Spinal cord (tissue), 9 donors: ENCODE measurements at regions not wholly inside any gene's neighbourhood (a gene's known extent, or its start where the extent isn't known, plus 50 kb on each side); places are given as distances from the start of the nearest gene placed in this dataset.

ENCODE experiments used
- DNase-seq, 6 donors: peaks; one replicate each; pipeline versions ENCODE4 v3.0.0 to v3.0.0-alpha.2; 2013 to 2015; ENCODE audit warnings: low spot score in 6 of 6, low read depth in 4 of 6
- H3K27ac ChIP-seq: one replicate; pipeline ENCODE4 v1.5.1; 2013; ENCODE audit warnings: low read depth, low read length, control low read depth
- H3K27me3 ChIP-seq: one replicate; pipeline ENCODE4 v1.6.1; 2013; ENCODE audit warnings: low read length; ENCODE audit not compliant: control insufficient read depth, insufficient read depth
- H3K36me3 ChIP-seq: one replicate; pipeline ENCODE4 v1.6.1; 2013; ENCODE audit warnings: low read length; ENCODE audit not compliant: control insufficient read depth, insufficient read depth
- H3K4me1 ChIP-seq: one replicate; pipeline ENCODE4 v1.6.1; 2013; ENCODE audit warnings: low read length; ENCODE audit not compliant: control insufficient read depth, insufficient read depth
- H3K4me3 ChIP-seq: one replicate; pipeline ENCODE4 v1.5.1; 2013; ENCODE audit warnings: low read depth, low read length, control low read depth
- H3K9me3 ChIP-seq: one replicate; pipeline ENCODE4 v1.6.1; 2013; ENCODE audit warnings: low read length; ENCODE audit not compliant: control insufficient read depth, insufficient read depth
- WGBS: methylation state at CpG from one replicate; pipeline ENCODE4 v1.1.5; 2013; ENCODE audit warnings: missing lambda C conversion rate; ENCODE audit not compliant: insufficient coverage; 5-methylcytosine and 5-hydroxymethylcytosine counted together
- donor health status: healthy.

DNA sequence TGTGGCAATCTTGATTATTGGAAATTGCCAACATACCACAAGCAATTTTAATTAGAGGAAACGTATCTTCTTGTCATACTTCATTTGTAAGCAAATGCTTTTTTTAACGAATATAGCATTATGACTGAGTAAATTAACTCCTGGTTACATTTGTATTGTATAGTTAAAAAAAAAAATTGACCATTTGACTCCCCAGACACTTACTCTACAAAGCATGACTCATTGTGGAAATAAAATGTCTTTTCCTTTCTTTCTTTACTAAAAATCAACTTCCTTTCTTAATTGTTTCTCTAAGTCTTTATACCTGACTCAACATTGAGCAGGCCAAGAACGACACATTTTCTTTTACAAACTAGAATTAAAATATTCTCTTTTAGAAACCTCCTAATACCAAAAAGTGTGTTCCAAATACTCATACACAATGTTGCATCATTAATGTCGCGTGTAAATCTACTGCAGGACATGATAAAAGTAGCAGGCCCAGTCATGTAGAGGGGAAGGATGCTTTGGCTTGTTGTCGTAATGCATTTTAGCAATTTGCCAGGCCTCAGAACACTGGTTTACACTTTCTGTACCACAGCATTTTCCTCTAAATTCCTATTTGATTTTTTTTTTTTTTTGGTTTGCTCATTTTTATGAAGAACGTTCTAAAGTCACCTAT lies 349.6 kb upstream of the KCNH7 start:
- no peak overlapping the region for H3K4me3 ChIP-seq
- no peak overlapping the region for H3K27ac ChIP-seq

DNA sequence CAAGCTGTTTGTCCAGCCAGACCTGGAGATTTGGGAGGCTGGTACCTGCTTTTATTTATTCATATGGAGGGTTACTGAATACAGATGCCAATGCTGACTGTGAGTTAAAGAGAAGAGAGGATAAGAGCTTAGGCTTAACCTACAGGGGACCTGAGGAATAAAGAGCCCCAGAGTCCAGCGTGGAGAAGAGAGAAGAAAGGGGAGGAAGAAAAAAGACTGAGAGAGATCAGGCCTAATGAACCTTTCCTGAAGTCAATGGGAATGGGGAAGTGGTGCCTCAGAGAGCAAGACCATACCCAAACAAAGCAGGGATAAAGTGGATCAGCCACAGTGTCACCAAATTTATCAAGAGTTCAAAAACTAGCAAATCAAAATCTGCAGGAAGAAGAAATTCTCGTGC lies 348.6 kb upstream of the KCNH7 start:
- WGBS, result 83% methylated on average over 1 of the region's 2 CpGs
- H3K36me3 ChIP-seq, result no peaks in the 10 kb centered on the region
- no peaks in the 10 kb centered on the region for H3K27me3 ChIP-seq
- DNase-seq, result no peak
- no peak overlapping the region for H3K27ac ChIP-seq
- H3K9me3 ChIP-seq, result no peaks in the 10 kb centered on the region
- H3K4me3 ChIP-seq, result no peak overlapping the region
- no peaks in the 10 kb centered on the region for H3K4me1 ChIP-seq

More for the DNA sequence above, 349.6 kb upstream of the KCNH7 start:
- Histone ChIP-seq H3K36me3 (no peaks in the 10 kb centered on the region), H3K27me3 (no peaks in the 10 kb centered on the region), H3K4me1 (no peaks in the 10 kb centered on the region), H3K9me3 (no peaks in the 10 kb centered on the region)
- DNase-seq, result no peak
- WGBS, result no CpG with 5 or more reads among the region's 7 CpGs

DNA sequence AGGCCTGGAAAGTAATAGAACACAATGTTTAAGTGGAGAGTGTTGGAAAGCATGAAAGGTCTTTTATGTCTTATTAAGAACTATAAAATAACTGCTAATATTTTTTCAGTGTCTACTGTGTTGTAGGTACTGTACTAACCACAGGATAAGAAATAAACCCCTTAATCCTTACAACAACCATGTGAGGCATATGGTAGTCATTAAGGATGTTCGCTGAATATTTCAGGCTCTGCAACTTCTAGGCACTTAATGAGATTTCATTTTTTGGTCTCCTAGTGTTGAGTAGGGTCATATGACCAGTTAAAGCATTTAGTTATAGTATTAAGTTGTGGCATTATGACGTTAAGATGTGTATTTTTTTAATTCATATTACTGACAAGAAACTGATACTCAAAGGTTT lies 346.6 kb upstream of the KCNH7 start:
- DNase-seq, result no peak
- no peak overlapping the region for H3K27ac ChIP-seq
- no CpG with 5 or more reads among the region's 2 CpGs for WGBS
- H3K36me3 ChIP-seq, result no peaks in the 10 kb centered on the region
- no peak overlapping the region for H3K4me3 ChIP-seq
- H3K4me1 ChIP-seq, result no peaks in the 10 kb centered on the region
- H3K9me3 ChIP-seq, result no peaks in the 10 kb centered on the region
- no peaks in the 10 kb centered on the region for H3K27me3 ChIP-seq

GRCh38 chr2:163182764-163183354 lies 344.3 kb upstream of the KCNH7 start:
- Histone ChIP-seq H3K4me3 (no peak overlapping the region), H3K9me3 (no peaks in the 10 kb centered on the region), H3K4me1 (no peaks in the 10 kb centered on the region), H3K27me3 (no peaks in the 10 kb centered on the region), H3K27ac (no peak overlapping the region), H3K36me3 (no peaks in the 10 kb centered on the region)
- peak in 2 of 6 donors; percentile 12 to 74 for DNase-seq
- no CpG with 5 or more reads among the region's 2 CpGs for WGBS

- DNase-seq, result peak in 1 of 6 donors; percentile 26
- Histone ChIP-seq H3K27ac (no peak overlapping the region), H3K4me1 (no peaks in the 10 kb centered on the region), H3K36me3 (no peaks in the 10 kb centered on the region), H3K9me3 (no peaks in the 10 kb centered on the region), H3K4me3 (no peak overlapping the region), H3K27me3 (no peaks in the 10 kb centered on the region)
- 100% methylated on average over 1 of the region's 3 CpGs for WGBS
Observed at GRCh38 chr2:163177592-163177991, 339.0 kb upstream of the KCNH7 start.

DNA sequence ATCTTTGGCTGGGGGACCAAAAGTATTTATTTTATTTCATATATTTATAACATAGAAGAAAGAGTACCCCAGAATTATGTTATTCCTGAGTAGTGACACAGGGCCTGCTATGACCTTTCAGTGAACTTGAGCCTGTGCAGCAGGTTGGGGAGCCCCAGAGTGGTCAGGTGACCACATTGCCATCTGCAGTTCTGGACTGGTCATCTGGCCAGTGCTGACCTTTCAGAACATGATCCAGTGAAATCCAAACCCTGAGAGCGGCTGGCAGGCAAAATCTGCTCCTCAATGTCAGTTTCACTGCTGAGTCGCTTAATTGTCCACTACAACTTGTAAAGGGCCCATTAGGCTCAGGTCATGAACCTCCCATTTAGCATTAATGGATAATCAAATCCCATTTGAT lies 336.7 kb upstream of the KCNH7 start:
- WGBS, result 88% methylated on average over 2 of the region's 2 CpGs
- no peak for DNase-seq

GRCh38 chr2:163173591-163173990 lies 335.0 kb upstream of the KCNH7 start:
- H3K36me3 ChIP-seq, result no peaks in the 10 kb centered on the region
- no CpG with 5 or more reads among the region's 1 CpG for WGBS
- no peaks in the 10 kb centered on the region for H3K4me1 ChIP-seq
- no peak for DNase-seq
- H3K4me3 ChIP-seq, result no peak overlapping the region
- H3K27me3 ChIP-seq, result no peaks in the 10 kb centered on the region
- no peaks in the 10 kb centered on the region for H3K9me3 ChIP-seq
- no peak overlapping the region for H3K27ac ChIP-seq

More for the DNA sequence above, 336.7 kb upstream of the KCNH7 start:
- H3K4me1 ChIP-seq, result no peaks in the 10 kb centered on the region
- H3K27ac ChIP-seq, result no peak overlapping the region
- no peaks in the 10 kb centered on the region for H3K27me3 ChIP-seq
- H3K36me3 ChIP-seq, result no peaks in the 10 kb centered on the region
- H3K9me3 ChIP-seq, result no peaks in the 10 kb centered on the region
- no peak overlapping the region for H3K4me3 ChIP-seq

- Histone ChIP-seq H3K36me3 (no peaks in the 10 kb centered on the region), H3K4me1 (no peaks in the 10 kb centered on the region), H3K27ac (no peak overlapping the region), H3K4me3 (no peak overlapping the region), H3K27me3 (no peaks in the 10 kb centered on the region), H3K9me3 (no peaks in the 10 kb centered on the region)
- DNase-seq, result peak in 2 of 6 donors; percentile 26 to 27
- WGBS, result 40% methylated on average over 1 of the region's 2 CpGs
Observed at GRCh38 chr2:163171786-163172530, 333.4 kb upstream of the KCNH7 start.

- WGBS, result no CpG with 5 or more reads among the region's 1 CpG
- Histone ChIP-seq H3K9me3 (peaks cover 3% of the 10 kb centered on the region), H3K36me3 (no peaks in the 10 kb centered on the region), H3K27ac (no peak overlapping the region), H3K4me1 (no peaks in the 10 kb centered on the region), H3K27me3 (no peaks in the 10 kb centered on the region), H3K4me3 (no peak overlapping the region)
- DNase-seq, result no peak
Observed at GRCh38 chr2:163157891-163158496, 319.4 kb upstream of the KCNH7 start.
